AG04450 (cell line): ENCODE measurements at regions not wholly inside any gene's neighbourhood (a gene's known extent, or its start where the extent isn't known, plus 50 kb on each side); places are given as distances from the start of the nearest gene placed in this dataset.

Experiments
- CTCF ChIA-PET: fragments of 300-600, 350-600 bp; formaldehyde crosslinking; extraction: SDS; loops from one replicate; lab custom pipeline; 2022; ENCODE audit warnings: antibody characterized with exemption, inconsistent platforms; lab: Charles Lee
- POLR2A ChIA-PET: fragments of 350-600 bp; formaldehyde crosslinking; extraction: SDS; loops from one replicate; lab custom pipeline; 2021; ENCODE audit warnings: antibody characterized with exemption, inconsistent platforms; lab: Yijun Ruan, JAX
- DNase-seq: peaks from one replicate; pipeline ENCODE4 v3.0.0-alpha.2; 2011; ENCODE audit warnings: low read depth, low spot score
- H3K27ac ChIP-seq: one replicate; pipeline ENCODE4 v1.5.1; 2012; ENCODE audit warnings: low read depth, low read length, control low read depth
- H3K27me3 ChIP-seq: one replicate; pipeline ENCODE4 v1.6.0; 2012; ENCODE audit warnings: low read length; ENCODE audit not compliant: control insufficient read depth, insufficient read depth
- H3K4me3 ChIP-seq: 2 replicates; pipeline ENCODE4 v1.5.1; 2011; ENCODE audit warnings: mild to moderate bottlenecking, low read depth, low read length, control low read depth
- H3K9me3 ChIP-seq: 2 replicates; pipeline ENCODE4 v1.5.1; 2012; ENCODE audit warnings: low read length; ENCODE audit not compliant: control insufficient read depth, insufficient read depth
- CTCF ChIP-seq: IDR thresholded peaks from 2 replicates; pipeline ENCODE4 v1.5.1; 2011; ENCODE audit warnings: low read depth, low read length, control low read depth, inconsistent platforms

DNA sequence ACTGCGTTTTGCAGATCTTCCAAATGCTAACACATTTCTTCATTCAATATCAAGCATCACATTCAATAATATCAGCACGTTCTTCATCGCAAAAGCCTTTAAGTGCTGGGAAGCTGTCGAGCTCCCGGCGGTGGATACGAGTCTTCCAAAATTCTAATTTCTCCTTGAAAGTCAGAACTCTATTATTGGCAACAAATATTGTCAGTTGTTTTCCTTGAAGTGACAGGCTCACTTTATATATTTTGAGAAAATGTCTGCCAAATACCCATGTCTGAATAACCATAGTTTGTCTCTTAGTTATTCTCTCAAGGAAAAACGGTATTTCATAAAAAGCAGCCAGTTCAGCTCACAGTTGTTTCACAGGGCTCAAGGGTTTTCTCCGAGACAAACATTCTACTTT, 226.2 kb upstream of the C1orf174 start:
- Histone ChIP-seq H3K9me3 (peaks cover 86% of the 10 kb centered on the region), H3K27ac (no peak overlapping the region), H3K27me3 (no peaks in the 10 kb centered on the region), H3K4me3 (no peak overlapping the region)
- no peak for DNase-seq
- ChIA-PET POLR2A (no interaction called here), CTCF (no interaction called here)
- TF ChIP-seq CTCF: no peak

- ChIA-PET CTCF (no interaction called here), POLR2A (no interaction called here)
- Histone ChIP-seq H3K27me3 (no peaks in the 10 kb centered on the region), H3K9me3 (peaks cover 86% of the 10 kb centered on the region), H3K4me3 (no peak overlapping the region), H3K27ac (no peak overlapping the region)
- no peak for DNase-seq
- no peak for TF ChIP-seq CTCF
These were observed 226.9 kb upstream of the C1orf174 start for GRCh38 chr1:4126731-4127591.

DNA sequence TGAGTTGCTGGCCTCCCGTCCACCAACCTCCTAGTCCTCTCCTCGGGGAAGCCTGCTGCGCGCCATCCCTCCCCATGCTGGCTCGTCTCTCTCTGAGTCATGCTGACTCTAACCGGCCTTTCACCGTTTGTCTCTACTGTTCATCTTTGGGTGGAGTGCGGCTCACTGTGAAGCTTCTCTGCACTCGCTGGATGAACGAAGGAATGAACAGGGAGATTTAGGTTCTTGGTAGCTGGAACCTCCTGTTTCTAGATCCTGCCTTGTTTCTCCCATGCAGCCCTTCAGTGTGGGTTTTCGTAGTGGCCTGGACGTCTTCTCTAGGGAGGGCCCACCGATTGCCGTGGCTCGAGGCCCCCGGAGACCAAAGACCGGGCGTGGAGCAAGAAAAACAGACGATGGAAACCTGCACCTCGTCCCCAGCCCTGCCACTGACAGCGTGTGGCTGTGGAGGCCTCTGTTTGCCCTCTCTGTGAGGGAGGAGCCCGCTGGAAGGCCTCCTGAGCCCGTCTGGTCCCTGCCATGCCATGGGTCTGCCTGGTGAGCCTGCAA, 227.6 kb upstream of the C1orf174 start:
- TF ChIP-seq CTCF: no peak
- CTCF ChIA-PET: no interaction called here

DNA sequence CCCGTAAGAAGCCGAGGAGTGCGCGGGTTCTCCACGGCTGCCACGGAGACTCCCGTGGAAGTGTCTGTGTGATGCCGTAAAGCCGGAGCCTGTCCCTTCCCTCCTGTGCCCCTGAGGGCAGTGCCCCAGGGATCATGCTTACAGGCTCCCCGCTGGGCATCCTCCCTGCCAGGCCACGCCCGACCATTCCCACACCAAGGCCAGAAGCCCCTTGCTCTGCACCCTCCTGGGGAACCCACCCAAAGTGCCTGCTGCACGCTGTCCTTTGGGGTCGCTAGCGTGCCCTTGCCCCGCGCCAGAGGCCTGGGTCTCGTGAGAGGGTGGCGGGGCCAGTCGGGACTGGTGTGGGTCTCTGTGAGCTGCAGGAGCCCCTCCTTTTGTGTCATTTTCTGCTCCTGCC, 228.5 kb upstream of the C1orf174 start:
- ChIA-PET POLR2A (no interaction called here), CTCF (no interaction called here)
- TF ChIP-seq CTCF: no peak
- DNase-seq: no peak
- H3K9me3 ChIP-seq: peaks cover 86% of the 10 kb centered on the region
- no peak overlapping the region for H3K4me3 ChIP-seq
- no peaks in the 10 kb centered on the region for H3K27me3 ChIP-seq
- H3K27ac ChIP-seq: no peak overlapping the region

More for the DNA sequence above, 227.6 kb upstream of the C1orf174 start:
- peaks cover 86% of the 10 kb centered on the region for H3K9me3 ChIP-seq
- H3K27me3 ChIP-seq: no peaks in the 10 kb centered on the region
- no peak overlapping the region for H3K4me3 ChIP-seq
- no peak overlapping the region for H3K27ac ChIP-seq
- POLR2A ChIA-PET: no interaction called here
- DNase-seq: no peak

- DNase-seq: no peak
- Histone ChIP-seq H3K27me3 (no peaks in the 10 kb centered on the region), H3K27ac (no peak overlapping the region), H3K9me3 (peaks cover 83% of the 10 kb centered on the region), H3K4me3 (no peak overlapping the region)
- POLR2A ChIA-PET: no interaction called here
- no peak for TF ChIP-seq CTCF
- CTCF ChIA-PET: no interaction called here
These were observed 229.6 kb upstream of the C1orf174 start for GRCh38 chr1:4129693-4130092.
